ENCODE measurements at regions not wholly inside any gene's neighbourhood (a gene's known extent, or its start where the extent isn't known, plus 50 kb on each side); places are given as distances from the start of the nearest gene placed in this dataset.

DNA sequence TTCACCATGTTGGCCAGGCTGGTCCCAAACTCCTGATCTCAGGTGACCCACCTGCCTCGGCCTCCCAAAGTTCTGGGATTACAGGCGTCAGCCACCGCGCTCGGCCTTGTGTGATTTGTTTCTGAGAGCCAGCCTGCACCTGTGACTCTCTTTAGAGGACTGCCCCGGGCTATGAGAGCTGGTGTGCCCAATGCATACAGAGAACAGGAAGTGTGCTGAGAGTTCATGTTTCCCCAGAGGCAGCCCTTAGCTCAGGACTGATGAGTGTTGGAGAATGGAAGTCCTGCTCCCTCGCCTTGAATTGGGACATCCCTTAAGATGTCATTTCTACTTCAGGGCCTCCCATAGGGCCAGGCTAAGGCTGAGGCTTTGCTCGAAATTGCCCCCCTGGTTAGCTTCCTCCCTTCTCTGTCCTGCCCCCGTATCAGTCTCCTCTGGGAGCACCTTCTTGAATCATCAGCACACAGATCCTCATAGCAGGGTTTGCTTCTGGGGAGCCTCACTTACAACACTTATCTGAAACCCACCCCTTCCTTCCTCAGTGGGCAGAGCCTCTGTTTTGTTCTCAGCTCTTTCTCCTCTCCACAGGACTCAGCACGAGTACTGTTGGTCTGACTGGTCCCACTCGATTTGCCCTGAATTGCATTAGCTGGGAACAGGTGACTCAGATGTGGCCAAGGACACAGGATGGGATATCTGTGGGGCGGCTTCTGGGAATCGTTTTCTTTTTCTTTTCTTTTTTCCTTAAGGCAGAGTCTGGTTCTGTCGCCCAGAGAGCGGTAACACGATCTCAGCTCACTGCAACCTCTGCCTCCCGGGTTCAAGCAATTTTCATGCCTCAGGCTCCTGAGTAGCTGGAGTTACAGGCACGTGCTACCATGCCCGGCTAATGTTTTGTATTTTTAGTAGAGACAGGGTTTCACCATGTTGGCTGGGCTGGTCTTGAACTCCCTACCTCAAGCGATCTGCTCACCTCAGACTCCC is 80.1 kb downstream of the UBIAD1 start:
- no peak overlapping the region for H3K27ac ChIP-seq (ENCODE audit: low read length, poor library complexity, severe bottlenecking)
- H2BK15ac ChIP-seq (ENCODE audit: low read depth, poor library complexity, severe bottlenecking) = no peak overlapping the region
- H3K36me3 ChIP-seq (ENCODE audit: control insufficient read depth in 1 of 2, insufficient read depth in 2 of 2, low read depth in 1 of 2, low read length in 2 of 2) = no peaks in the 10 kb centered on the region
- no peak overlapping the region for H2BK120ac ChIP-seq (ENCODE audit: low read depth, low read length)
- peaks cover 26 to 52% of the 10 kb centered on the region in 2 experiments for H3K27me3 ChIP-seq (ENCODE audit: control insufficient read depth in 1 of 2, insufficient read depth in 1 of 2, low read length in 2 of 2)
- no peak for DNase-seq
- no peak overlapping the region for H2BK5ac ChIP-seq (ENCODE audit: low read depth, low read length, poor library complexity, severe bottlenecking)
- H3K4me1 ChIP-seq (ENCODE audit: control insufficient read depth, insufficient read depth, low read depth, low read length) = no peaks in the 10 kb centered on the region
- H3K4me3 ChIP-seq (ENCODE audit: insufficient read depth in 1 of 2, low read depth in 1 of 2, low read length in 2 of 2) = no peak overlapping the region
- H3K4ac ChIP-seq (ENCODE audit: low read depth in 1 of 2, low read length in 2 of 2) = no peak overlapping the region
- no peaks in the 10 kb centered on the region for H3K79me1 ChIP-seq (replicated peaks; ENCODE audit: low read length, poor library complexity, severe bottlenecking)
- no peak overlapping the region for H3K4me2 ChIP-seq (ENCODE audit: low read length, poor library complexity, severe bottlenecking)
- H3K14ac ChIP-seq (ENCODE audit: low read length in 2 of 2) = no peak overlapping the region
- H2AK5ac ChIP-seq (ENCODE audit: low read length, severe bottlenecking) = no peak overlapping the region
- H2AFZ ChIP-seq (ENCODE audit: low read depth, low read length) = no peak overlapping the region
- H3K9me3 ChIP-seq (ENCODE audit: control insufficient read depth, low read length) = peaks cover 42% of the 10 kb centered on the region
- WGBS = 74% methylated on average over 20 of the region's 20 CpGs
- no peak overlapping the region for H3K23ac ChIP-seq (ENCODE audit: low read length in 2 of 2)
- H4K91ac ChIP-seq (ENCODE audit: low read length) = no peak overlapping the region
- H2BK12ac ChIP-seq (ENCODE audit: low read length in 2 of 2) = no peak overlapping the region
- H3K18ac ChIP-seq (ENCODE audit: low read depth in 1 of 2, low read length in 2 of 2) = no peak overlapping the region
- H3K9ac ChIP-seq (ENCODE audit: low read length) = no peak overlapping the region
- H4K8ac ChIP-seq (ENCODE audit: low read length) = no peak overlapping the region

DNA sequence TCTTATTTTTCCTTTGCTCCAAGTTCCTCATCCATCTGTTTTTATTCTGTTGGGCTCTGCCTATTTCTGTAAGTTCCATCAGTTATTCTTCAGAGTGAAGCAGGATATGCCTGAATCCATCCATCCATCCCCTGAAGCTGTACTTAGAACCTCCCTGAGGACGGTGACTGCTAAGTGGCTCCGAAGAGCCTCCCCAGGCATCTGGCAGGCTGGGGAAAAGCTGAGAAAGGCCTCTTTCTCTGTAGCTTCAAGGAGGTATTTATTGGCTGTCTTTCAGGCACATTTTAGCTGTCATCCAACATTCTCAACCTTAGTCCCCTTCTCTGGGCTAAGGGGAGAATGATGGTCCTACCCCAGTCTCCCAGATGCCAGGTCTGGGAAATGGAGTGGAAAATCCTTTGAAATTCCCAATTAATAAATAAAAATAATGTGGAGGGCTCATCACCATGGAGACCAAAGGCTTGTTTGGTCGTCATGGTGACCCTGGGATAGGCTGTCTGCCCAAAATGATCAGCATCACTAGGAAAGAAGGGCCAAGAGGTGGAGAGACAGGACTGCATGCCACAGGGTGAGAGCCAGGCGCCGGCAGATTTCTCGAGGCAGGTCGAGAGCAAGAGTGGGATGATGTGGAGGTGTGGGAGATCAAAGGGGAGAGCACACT is 82.0 kb downstream of the UBIAD1 start:
- no peaks in the 10 kb centered on the region for H3K4me1 ChIP-seq (ENCODE audit: control insufficient read depth, insufficient read depth, low read depth, low read length)

GRCh38 chr1:11355559-11356475 is 82.8 kb downstream of the UBIAD1 start:
- H3K27me3 ChIP-seq (ENCODE audit: control insufficient read depth in 1 of 2, insufficient read depth in 1 of 2, low read length in 2 of 2) = peaks cover 30 to 61% of the 10 kb centered on the region in 2 experiments
- H3K9ac ChIP-seq (ENCODE audit: low read length) = no peak overlapping the region
- no peak overlapping the region for H2BK12ac ChIP-seq (ENCODE audit: low read length in 2 of 2)
- no peak overlapping the region for H3K4me2 ChIP-seq (ENCODE audit: low read length, poor library complexity, severe bottlenecking)
- H3K4ac ChIP-seq (ENCODE audit: low read depth in 1 of 2, low read length in 2 of 2) = no peak overlapping the region
- DNase-seq = no peak
- no peak overlapping the region for H2BK120ac ChIP-seq (ENCODE audit: low read depth, low read length)
- no peaks in the 10 kb centered on the region for H3K79me1 ChIP-seq (replicated peaks; ENCODE audit: low read length, poor library complexity, severe bottlenecking)
- H4K8ac ChIP-seq (ENCODE audit: low read length) = no peak overlapping the region
- H3K36me3 ChIP-seq (ENCODE audit: control insufficient read depth in 1 of 2, insufficient read depth in 2 of 2, low read depth in 1 of 2, low read length in 2 of 2) = no peaks in the 10 kb centered on the region
- no peak overlapping the region for H4K91ac ChIP-seq (ENCODE audit: low read length)
- H3K23ac ChIP-seq (ENCODE audit: low read length in 2 of 2) = no peak overlapping the region
- H2BK15ac ChIP-seq (ENCODE audit: low read depth, poor library complexity, severe bottlenecking) = no peak overlapping the region
- H3K4me1 ChIP-seq (ENCODE audit: control insufficient read depth, insufficient read depth, low read depth, low read length) = no peaks in the 10 kb centered on the region
- H2BK5ac ChIP-seq (ENCODE audit: low read depth, low read length, poor library complexity, severe bottlenecking) = no peak overlapping the region
- 32% methylated on average over 15 of the region's 21 CpGs for WGBS
- peaks cover 22% of the 10 kb centered on the region for H3K9me3 ChIP-seq (ENCODE audit: control insufficient read depth, low read length)
- no peak overlapping the region for H3K18ac ChIP-seq (ENCODE audit: low read depth in 1 of 2, low read length in 2 of 2)
- no peak overlapping the region for H3K4me3 ChIP-seq (ENCODE audit: insufficient read depth in 1 of 2, low read depth in 1 of 2, low read length in 2 of 2)
- no peak overlapping the region for H3K14ac ChIP-seq (ENCODE audit: low read length in 2 of 2)
- no peak overlapping the region for H2AFZ ChIP-seq (ENCODE audit: low read depth, low read length)
- H2AK5ac ChIP-seq (ENCODE audit: low read length, severe bottlenecking) = no peak overlapping the region
- H3K27ac ChIP-seq (ENCODE audit: low read length, poor library complexity, severe bottlenecking) = no peak overlapping the region

More for the DNA sequence above, 82.0 kb downstream of the UBIAD1 start:
- Histone ChIP-seq H3K4me2 (ENCODE audit: low read length, poor library complexity, severe bottlenecking) (no peak overlapping the region), H2BK12ac (ENCODE audit: low read length in 2 of 2) (no peak overlapping the region), H3K27ac (ENCODE audit: low read length, poor library complexity, severe bottlenecking) (no peak overlapping the region), H3K9me3 (ENCODE audit: control insufficient read depth, low read length) (peaks cover 30% of the 10 kb centered on the region), H3K14ac (ENCODE audit: low read length in 2 of 2) (no peak overlapping the region), H2AFZ (ENCODE audit: low read depth, low read length) (no peak overlapping the region), H3K36me3 (ENCODE audit: control insufficient read depth in 1 of 2, insufficient read depth in 2 of 2, low read depth in 1 of 2, low read length in 2 of 2) (no peaks in the 10 kb centered on the region), H3K9ac (ENCODE audit: low read length) (no peak overlapping the region), H2BK120ac (ENCODE audit: low read depth, low read length) (no peak overlapping the region), H3K18ac (ENCODE audit: low read depth in 1 of 2, low read length in 2 of 2) (no peak overlapping the region), H4K91ac (ENCODE audit: low read length) (no peak overlapping the region), H3K4ac (ENCODE audit: low read depth in 1 of 2, low read length in 2 of 2) (no peak overlapping the region), H3K23ac (ENCODE audit: low read length in 2 of 2) (no peak overlapping the region), H3K79me1 (replicated peaks; ENCODE audit: low read length, poor library complexity, severe bottlenecking) (no peaks in the 10 kb centered on the region), H3K4me3 (ENCODE audit: insufficient read depth in 1 of 2, low read depth in 1 of 2, low read length in 2 of 2) (no peak overlapping the region), H2AK5ac (ENCODE audit: low read length, severe bottlenecking) (no peak overlapping the region), H2BK15ac (ENCODE audit: low read depth, poor library complexity, severe bottlenecking) (no peak overlapping the region), H3K27me3 (ENCODE audit: control insufficient read depth in 1 of 2, insufficient read depth in 1 of 2, low read length in 2 of 2) (peaks cover 30 to 65% of the 10 kb centered on the region in 2 experiments), H4K8ac (ENCODE audit: low read length) (no peak overlapping the region), H2BK5ac (ENCODE audit: low read depth, low read length, poor library complexity, severe bottlenecking) (no peak overlapping the region)
- WGBS = 4% methylated on average over 1 of the region's 7 CpGs
- DNase-seq = no peak
